NB4 (cell line): ENCODE measurements at regions not wholly inside any gene's neighbourhood (a gene's known extent, or its start where the extent isn't known, plus 50 kb on each side); places are given as distances from the start of the nearest gene placed in this dataset.

Experiments
- MYC ChIP-seq: IDR thresholded peaks from 2 replicates; pipeline ENCODE4 v1.6.1; 2011; ENCODE audit warnings: low read depth, low read length
- POLR2A ChIP-seq: IDR thresholded peaks from 2 replicates; pipeline ENCODE4 v1.6.1; 2011; ENCODE audit warnings: mild to moderate bottlenecking; ENCODE audit not compliant: insufficient read length; ENCODE audit errors: extremely low read depth
- TF ChIP-seq, protein P1 (sequence below): IDR thresholded peaks from one replicate; pipeline ENCODE4 v1.5.1; 2012; ENCODE audit warnings: low read depth, low read length
- TF ChIP-seq, protein P2 (sequence below): IDR thresholded peaks from 2 replicates; pipeline ENCODE4 v1.6.1; 2011; ENCODE audit warnings: low read depth, low read length

DNA sequence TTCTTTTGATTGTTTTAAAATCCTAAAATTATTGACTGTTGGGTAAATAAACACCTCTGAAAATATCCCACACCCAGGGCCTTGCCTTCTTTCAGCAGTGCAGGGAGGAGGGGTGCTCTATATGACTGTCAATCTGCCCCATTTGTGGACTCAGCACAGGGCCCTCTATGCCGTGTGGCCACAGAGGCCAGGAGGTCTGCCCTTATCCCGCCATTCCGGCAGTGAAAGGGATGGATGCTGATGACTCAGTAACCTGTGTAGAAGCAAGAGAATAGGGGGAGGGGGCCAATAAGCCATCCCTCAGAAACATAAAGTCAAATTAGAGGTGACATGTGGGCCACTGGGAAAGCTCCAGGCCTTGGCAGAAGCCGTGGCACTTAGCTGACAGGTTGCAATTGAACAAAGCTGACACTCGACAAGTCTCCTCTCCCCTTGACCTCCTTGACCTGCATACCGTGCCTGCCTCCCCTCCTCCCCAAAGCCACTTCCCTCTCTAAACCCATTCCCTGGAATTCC, 281.4 kb upstream of the DYNLRB2 start:
- TF ChIP-seq, protein P1, sequence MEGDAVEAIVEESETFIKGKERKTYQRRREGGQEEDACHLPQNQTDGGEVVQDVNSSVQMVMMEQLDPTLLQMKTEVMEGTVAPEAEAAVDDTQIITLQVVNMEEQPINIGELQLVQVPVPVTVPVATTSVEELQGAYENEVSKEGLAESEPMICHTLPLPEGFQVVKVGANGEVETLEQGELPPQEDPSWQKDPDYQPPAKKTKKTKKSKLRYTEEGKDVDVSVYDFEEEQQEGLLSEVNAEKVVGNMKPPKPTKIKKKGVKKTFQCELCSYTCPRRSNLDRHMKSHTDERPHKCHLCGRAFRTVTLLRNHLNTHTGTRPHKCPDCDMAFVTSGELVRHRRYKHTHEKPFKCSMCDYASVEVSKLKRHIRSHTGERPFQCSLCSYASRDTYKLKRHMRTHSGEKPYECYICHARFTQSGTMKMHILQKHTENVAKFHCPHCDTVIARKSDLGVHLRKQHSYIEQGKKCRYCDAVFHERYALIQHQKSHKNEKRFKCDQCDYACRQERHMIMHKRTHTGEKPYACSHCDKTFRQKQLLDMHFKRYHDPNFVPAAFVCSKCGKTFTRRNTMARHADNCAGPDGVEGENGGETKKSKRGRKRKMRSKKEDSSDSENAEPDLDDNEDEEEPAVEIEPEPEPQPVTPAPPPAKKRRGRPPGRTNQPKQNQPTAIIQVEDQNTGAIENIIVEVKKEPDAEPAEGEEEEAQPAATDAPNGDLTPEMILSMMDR: no peak
- TF ChIP-seq POLR2A (no peak), MYC (no peak)
- TF ChIP-seq, protein P2, sequence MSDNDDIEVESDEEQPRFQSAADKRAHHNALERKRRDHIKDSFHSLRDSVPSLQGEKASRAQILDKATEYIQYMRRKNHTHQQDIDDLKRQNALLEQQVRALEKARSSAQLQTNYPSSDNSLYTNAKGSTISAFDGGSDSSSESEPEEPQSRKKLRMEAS: no peak
